ENCODE measurements at regions not wholly inside any gene's neighbourhood (a gene's known extent, or its start where the extent isn't known, plus 50 kb on each side); places are given as distances from the start of the nearest gene placed in this dataset.

GRCh38 chr3:96677156-96677555, 137.2 kb upstream of the EPHA6 start:
- WGBS, 3 donors, result 0 to 17% (median 14%) methylated on average over 1 of the region's 1 CpG
- TF ChIP-seq EP300 (IDR thresholded peaks at IDR 0.05) (no peak), POLR2A (IDR thresholded peaks at IDR 0.05) (no peak), CTCF (IDR thresholded peaks at IDR 0.05) (no peak)
- intact Hi-C loops (cut with DNase I), result no loop called here
- Histone ChIP-seq H3K4me3 (no peak overlapping the region), H3K27me3 (no peaks in the 10 kb centered on the region), H3K27ac (no peak overlapping the region), H3K36me3 (no peaks in the 10 kb centered on the region), H3K9me3 (no peaks in the 10 kb centered on the region), H3K4me1 (ENCODE audit: insufficient read depth) (no peaks in the 10 kb centered on the region)
- DNase-seq, result no peak

- WGBS, 3 donors, result 94 to 95% (median 94%) methylated on average over 3 of the region's 3 CpGs
- TF ChIP-seq POLR2A (IDR thresholded peaks at IDR 0.05), result no peak
- no peak for TF ChIP-seq EP300 (IDR thresholded peaks at IDR 0.05)
- no peak for TF ChIP-seq CTCF (IDR thresholded peaks at IDR 0.05)
- DNase-seq, result no peak
- Histone ChIP-seq H3K4me1 (ENCODE audit: insufficient read depth) (no peaks in the 10 kb centered on the region), H3K27ac (no peak overlapping the region), H3K27me3 (no peaks in the 10 kb centered on the region), H3K36me3 (no peaks in the 10 kb centered on the region), H3K4me3 (no peak overlapping the region), H3K9me3 (no peaks in the 10 kb centered on the region)
- intact Hi-C loops (cut with DNase I), result no loop called here
Observed at GRCh38 chr3:96678325-96678724, 136.1 kb upstream of the EPHA6 start.

GRCh38 chr3:96700322-96701315, 113.8 kb upstream of the EPHA6 start:
- Histone ChIP-seq H3K4me1 (ENCODE audit: insufficient read depth) (no peaks in the 10 kb centered on the region), H3K4me3 (no peak overlapping the region), H3K9me3 (no peaks in the 10 kb centered on the region), H3K27ac (no peak overlapping the region), H3K36me3 (no peaks in the 10 kb centered on the region), H3K27me3 (no peaks in the 10 kb centered on the region)
- intact Hi-C loops (cut with DNase I), result no loop called here
- WGBS, 3 donors, result 56 to 64% (median 58%) methylated on average over 5 of the region's 5 CpGs
- DNase-seq, result no peak
- TF ChIP-seq POLR2A (IDR thresholded peaks at IDR 0.05), result no peak

- TF ChIP-seq POLR2A (IDR thresholded peaks at IDR 0.05) (no peak), EP300 (IDR thresholded peaks at IDR 0.05) (no peak), CTCF (IDR thresholded peaks at IDR 0.05) (no peak)
- Histone ChIP-seq H3K36me3 (no peaks in the 10 kb centered on the region), H3K9me3 (no peaks in the 10 kb centered on the region), H3K4me3 (no peak overlapping the region), H3K27me3 (no peaks in the 10 kb centered on the region), H3K27ac (no peak overlapping the region), H3K4me1 (ENCODE audit: insufficient read depth) (no peaks in the 10 kb centered on the region)
- intact Hi-C loops (cut with DNase I), result no loop called here
- 59 to 64% (median 59%) methylated on average over 2 of the region's 2 CpGs for WGBS, 3 donors
- DNase-seq, result no peak
Observed at GRCh38 chr3:96705895-96706294, 108.5 kb upstream of the EPHA6 start.

- Histone ChIP-seq H3K36me3 (no peaks in the 10 kb centered on the region), H3K27me3 (no peaks in the 10 kb centered on the region), H3K9me3 (no peaks in the 10 kb centered on the region), H3K4me1 (ENCODE audit: insufficient read depth) (no peaks in the 10 kb centered on the region), H3K4me3 (no peak overlapping the region), H3K27ac (no peak overlapping the region)
- no peak for DNase-seq
- intact Hi-C loops (cut with DNase I), result no loop called here
- TF ChIP-seq EP300 (IDR thresholded peaks at IDR 0.05) (no peak), POLR2A (IDR thresholded peaks at IDR 0.05) (no peak), CTCF (IDR thresholded peaks at IDR 0.05) (no peak)
Observed at GRCh38 chr3:96706509-96706908, 107.9 kb upstream of the EPHA6 start.
